Choroid plexus epithelial cell (primary cell): ENCODE measurements at regions not wholly inside any gene's neighbourhood (a gene's known extent, or its start where the extent isn't known, plus 50 kb on each side); places are given as distances from the start of the nearest gene placed in this dataset.

Source experiments
- DNase-seq: peaks from one replicate; pipeline ENCODE4 v3.0.0-alpha.2; 2010; ENCODE audit warnings: low read depth
- H3K4me3 ChIP-seq: 2 replicates; pipeline ENCODE4 v1.5.1; 2011; ENCODE audit warnings: low read depth, mild to moderate bottlenecking, control low read depth, low read length, moderate library complexity
- TF ChIP-seq, protein P1 (sequence below): conservative IDR thresholded peaks from 2 replicates; pipeline ENCODE4 v1.5.1; 2011; ENCODE audit warnings: low read depth, mild to moderate bottlenecking, control low read depth, inconsistent platforms, low read length, moderate library complexity

DNA sequence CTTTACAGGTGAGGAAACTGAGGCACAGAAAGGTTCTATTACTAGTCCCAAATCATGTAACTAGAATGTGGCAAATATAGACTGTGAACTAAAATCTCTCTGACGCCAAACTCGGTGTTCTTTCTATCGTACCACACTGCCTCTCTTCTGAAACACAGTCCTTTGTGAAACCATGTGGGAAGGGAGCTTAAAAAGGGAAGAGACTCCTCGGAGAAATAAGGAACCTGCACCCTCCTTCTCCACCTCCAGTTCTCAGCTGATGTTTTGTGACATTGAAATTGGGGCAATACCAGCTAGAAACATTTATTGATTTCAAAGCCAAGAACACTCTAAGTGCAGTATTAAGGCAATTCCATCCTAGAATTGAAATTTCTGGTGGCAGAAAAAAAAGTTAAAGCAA lies 76.4 kb upstream of the DRD2 start:
- no peak overlapping the region for H3K4me3 ChIP-seq
- TF ChIP-seq, protein P1, sequence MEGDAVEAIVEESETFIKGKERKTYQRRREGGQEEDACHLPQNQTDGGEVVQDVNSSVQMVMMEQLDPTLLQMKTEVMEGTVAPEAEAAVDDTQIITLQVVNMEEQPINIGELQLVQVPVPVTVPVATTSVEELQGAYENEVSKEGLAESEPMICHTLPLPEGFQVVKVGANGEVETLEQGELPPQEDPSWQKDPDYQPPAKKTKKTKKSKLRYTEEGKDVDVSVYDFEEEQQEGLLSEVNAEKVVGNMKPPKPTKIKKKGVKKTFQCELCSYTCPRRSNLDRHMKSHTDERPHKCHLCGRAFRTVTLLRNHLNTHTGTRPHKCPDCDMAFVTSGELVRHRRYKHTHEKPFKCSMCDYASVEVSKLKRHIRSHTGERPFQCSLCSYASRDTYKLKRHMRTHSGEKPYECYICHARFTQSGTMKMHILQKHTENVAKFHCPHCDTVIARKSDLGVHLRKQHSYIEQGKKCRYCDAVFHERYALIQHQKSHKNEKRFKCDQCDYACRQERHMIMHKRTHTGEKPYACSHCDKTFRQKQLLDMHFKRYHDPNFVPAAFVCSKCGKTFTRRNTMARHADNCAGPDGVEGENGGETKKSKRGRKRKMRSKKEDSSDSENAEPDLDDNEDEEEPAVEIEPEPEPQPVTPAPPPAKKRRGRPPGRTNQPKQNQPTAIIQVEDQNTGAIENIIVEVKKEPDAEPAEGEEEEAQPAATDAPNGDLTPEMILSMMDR = no peak
- DNase-seq = no peak

DNA sequence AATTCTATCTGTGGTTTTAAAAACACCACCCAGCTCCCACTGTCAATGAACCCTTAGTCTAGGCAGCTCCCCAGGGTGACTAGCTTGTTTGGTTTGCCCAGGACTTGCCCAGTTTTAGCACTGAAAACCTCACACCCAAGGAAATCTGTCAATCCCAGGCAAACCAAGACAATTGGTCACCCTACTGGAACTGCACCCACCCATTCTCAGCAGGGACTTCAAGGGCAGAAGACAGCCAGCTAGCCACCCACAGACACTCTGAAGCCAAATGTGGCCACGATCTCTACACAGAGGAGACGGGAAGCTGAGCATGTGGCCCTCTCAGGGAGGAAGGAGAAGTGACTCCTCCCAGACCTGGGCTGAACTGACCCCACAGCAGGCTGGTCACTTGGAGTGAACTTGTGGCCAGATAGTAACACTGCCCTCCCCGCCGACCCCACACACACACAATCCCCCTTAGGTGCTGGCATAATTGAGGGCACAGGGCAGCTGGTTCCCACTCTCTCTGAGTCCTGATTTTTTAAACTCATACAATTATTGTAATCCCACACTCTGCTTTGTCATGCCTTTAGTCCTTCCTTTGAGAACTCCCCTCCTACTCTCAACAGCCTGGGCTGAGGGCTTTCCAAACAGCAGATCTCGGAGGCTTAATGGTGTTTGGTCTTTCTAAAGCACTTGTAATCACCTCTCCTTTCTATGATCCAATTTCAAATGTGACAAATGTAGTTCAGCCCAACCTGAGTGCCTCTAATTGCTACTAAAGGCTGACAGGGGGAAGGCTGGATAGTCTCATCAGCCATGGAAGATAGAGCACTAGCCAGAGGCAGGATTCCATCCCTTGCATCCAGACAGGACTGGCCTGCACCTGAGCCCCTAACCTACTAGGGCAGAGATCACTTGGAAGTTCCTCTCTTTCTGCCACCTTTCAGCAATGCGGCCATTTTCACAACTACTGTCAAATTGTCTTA lies 74.7 kb upstream of the DRD2 start:
- TF ChIP-seq, protein P1 = no peak
- no peak for DNase-seq
- no peak overlapping the region for H3K4me3 ChIP-seq

DNA sequence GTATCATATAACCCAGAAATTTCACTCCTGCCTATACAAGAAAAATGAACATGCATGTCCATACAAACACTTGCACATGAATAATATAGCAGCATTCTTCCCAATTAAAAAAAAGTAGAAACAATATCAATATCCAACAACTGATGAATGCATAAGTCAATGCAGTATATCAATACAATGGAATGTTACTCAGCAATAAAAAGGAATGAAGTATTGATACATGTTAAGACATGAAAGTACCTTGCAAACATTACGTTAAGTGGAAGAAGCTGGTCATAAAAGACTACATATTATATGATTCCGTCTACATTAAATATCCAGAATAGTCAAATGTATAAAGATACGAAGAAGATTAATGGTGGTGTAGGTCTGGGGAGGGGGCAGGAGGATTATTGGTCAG lies 73.9 kb upstream of the DRD2 start:
- H3K4me3 ChIP-seq = no peak overlapping the region
- TF ChIP-seq, protein P1 = no peak
- no peak for DNase-seq

DNA sequence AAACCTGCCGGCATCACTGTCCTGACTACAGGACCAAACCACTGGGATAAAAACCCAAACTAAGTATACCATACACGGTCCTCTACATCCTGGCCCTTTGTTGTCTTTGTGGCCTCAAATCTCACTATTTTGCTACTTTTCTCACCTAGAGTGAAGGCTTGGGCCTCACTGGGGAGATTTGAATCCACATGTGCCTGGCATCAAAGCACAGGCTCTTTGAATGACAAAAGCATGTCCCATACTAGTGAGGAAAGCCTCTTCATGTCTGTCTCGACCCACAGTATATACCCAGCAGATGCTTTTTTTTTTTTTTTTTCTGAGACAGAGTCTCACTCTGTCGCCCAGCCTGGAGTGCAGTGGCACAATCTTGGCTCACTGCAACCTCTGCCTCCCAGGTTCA lies 72.5 kb upstream of the DRD2 start:
- TF ChIP-seq, protein P1 = no peak

DNA sequence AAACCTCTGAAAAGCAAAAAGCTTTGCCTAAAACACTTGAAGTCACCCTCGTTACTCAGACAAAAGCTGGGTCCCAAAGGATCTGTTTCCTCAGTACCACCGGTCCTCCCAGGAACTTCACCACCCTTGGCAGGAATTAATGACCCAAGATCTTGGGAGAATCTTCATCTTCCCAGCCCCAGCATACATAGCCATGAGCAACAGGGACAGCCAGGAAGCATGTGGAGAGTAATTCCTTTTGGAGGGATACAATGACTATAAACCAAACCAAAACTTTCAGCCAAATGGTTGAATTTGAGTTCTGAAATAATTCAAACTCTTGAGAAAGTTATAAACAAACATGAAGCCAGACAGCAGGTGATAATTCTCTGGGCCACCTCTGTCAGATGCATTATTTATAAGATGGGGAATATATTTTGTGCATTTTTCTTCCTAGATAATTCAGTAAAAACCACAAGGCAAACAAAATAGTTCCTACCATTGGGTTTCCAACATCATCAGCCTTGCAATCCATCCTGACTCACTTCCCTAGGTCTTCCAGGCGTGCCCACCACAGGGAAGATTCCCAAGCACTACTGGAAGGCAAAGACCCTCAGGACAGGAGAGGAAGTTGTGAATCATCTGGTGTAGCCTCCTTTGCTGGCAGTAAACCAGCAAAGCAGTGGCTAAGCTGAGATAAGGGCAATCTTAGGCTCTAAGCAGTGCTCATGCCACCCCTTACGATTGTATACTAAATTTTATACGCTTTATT lies 71.7 kb upstream of the DRD2 start:
- no peak overlapping the region for H3K4me3 ChIP-seq
- DNase-seq = peak; percentile 42
- TF ChIP-seq, protein P1 = no peak

More for the DNA sequence above, 72.5 kb upstream of the DRD2 start:
- DNase-seq = no peak
- H3K4me3 ChIP-seq = no peak overlapping the region

DNA sequence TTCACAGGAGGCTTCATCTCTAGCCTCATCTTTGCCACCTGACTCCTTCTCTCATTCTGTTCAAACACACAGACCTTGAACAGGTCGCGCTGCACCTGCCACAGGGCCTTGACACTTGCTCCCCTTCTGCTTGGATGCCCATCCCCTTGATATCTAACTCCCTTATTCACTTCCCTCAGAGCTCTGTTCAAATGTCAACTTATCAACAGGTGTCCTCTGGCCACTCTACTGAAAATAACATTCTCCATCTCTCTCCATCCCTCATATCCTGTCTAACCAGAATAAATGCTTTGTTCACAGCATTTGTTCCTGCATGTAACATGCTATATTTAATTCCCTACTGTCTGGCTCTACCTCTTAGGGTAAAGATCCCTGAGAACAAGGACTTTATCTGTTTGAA lies 67.2 kb upstream of the DRD2 start:
- DNase-seq = no peak
- TF ChIP-seq, protein P1 = no peak
- no peak overlapping the region for H3K4me3 ChIP-seq
